ENCODE measurements at regions not wholly inside any gene's neighbourhood (a gene's known extent, or its start where the extent isn't known, plus 50 kb on each side); places are given as distances from the start of the nearest gene placed in this dataset.

DNA sequence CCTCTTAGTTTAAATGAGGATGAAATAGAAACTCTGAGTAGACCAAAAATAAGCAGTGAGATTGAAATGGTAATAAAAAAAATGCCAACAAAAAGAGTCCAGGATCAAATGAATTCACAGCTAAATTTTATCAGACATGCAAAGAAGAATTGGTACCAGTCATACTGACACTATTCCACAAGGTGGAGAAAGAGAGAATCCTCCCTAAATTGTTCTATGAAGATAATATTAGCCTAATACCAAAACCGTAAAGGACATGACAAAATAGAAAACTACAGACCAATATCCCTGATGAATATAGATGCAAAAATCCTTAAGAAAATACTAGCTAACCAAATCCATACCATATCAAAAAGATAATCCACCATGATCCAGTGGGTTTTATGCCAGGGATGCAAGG, 169.8 kb upstream of the CHORDC1 start:
- TF ChIP-seq, protein P1, sequence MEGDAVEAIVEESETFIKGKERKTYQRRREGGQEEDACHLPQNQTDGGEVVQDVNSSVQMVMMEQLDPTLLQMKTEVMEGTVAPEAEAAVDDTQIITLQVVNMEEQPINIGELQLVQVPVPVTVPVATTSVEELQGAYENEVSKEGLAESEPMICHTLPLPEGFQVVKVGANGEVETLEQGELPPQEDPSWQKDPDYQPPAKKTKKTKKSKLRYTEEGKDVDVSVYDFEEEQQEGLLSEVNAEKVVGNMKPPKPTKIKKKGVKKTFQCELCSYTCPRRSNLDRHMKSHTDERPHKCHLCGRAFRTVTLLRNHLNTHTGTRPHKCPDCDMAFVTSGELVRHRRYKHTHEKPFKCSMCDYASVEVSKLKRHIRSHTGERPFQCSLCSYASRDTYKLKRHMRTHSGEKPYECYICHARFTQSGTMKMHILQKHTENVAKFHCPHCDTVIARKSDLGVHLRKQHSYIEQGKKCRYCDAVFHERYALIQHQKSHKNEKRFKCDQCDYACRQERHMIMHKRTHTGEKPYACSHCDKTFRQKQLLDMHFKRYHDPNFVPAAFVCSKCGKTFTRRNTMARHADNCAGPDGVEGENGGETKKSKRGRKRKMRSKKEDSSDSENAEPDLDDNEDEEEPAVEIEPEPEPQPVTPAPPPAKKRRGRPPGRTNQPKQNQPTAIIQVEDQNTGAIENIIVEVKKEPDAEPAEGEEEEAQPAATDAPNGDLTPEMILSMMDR (IDR thresholded peaks at IDR 0.05; ENCODE audit: poor library complexity): no peak
- no peak for TF ChIP-seq EZH2phosphoT487 (IDR thresholded peaks at IDR 0.05; ENCODE audit: low read depth, severe bottlenecking, unreplicated experiment)
- no peak for TF ChIP-seq EZH2 (IDR thresholded peaks at IDR 0.05; ENCODE audit: borderline replicate concordance)

All from hepatocyte (in vitro differentiated cells).